PC-3 (cell line): ENCODE measurements at regions not wholly inside any gene's neighbourhood (a gene's known extent, or its start where the extent isn't known, plus 50 kb on each side); places are given as distances from the start of the nearest gene placed in this dataset.

Experiments used
- EZH2 ChIP-seq: fragments of 300-600 bp; sonication (generic); IDR thresholded peaks from one replicate; pipeline ENCODE4 v1.6.1; 2017; ENCODE audit warnings: antibody characterized with exemption, mild to moderate bottlenecking, low read length; ENCODE audit not compliant: unreplicated experiment
- EZH2phosphoT487 ChIP-seq: fragments of 300-600 bp; sonication (generic); IDR thresholded peaks from 2 replicates; pipeline ENCODE4 v1.6.1; 2018; ENCODE audit warnings: mild to moderate bottlenecking, antibody characterized with exemption, low read length, borderline replicate concordance
- TF ChIP-seq, protein P1 (sequence below): fragments of 300-600 bp; sonication (generic); conservative IDR thresholded peaks from 2 replicates; pipeline ENCODE4 v1.5.1; 2017; ENCODE audit warnings: antibody characterized with exemption, low read depth, mild to moderate bottlenecking, low read length

DNA sequence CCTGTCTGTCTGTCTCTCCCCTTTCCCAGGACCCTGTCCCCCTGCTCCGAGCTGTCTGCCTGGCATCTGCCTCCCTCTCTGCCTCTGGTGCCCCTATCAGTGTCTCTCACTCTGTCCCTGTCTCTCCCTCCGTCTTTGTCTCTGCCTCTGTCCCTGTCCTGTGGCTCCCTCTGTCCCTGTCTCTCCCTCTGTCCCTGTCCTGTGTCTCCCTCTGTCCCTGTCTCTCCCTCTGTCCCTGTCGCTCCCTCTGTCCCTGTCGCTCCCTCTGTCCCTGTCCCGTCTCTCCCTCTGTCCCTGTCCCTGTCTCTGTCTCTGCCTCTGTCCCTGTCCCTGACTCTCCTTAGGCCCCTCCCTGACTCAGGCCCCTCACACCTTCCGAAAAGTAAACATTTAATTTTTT, 75.0 kb upstream of the PAX2 start:
- TF ChIP-seq, protein P1, sequence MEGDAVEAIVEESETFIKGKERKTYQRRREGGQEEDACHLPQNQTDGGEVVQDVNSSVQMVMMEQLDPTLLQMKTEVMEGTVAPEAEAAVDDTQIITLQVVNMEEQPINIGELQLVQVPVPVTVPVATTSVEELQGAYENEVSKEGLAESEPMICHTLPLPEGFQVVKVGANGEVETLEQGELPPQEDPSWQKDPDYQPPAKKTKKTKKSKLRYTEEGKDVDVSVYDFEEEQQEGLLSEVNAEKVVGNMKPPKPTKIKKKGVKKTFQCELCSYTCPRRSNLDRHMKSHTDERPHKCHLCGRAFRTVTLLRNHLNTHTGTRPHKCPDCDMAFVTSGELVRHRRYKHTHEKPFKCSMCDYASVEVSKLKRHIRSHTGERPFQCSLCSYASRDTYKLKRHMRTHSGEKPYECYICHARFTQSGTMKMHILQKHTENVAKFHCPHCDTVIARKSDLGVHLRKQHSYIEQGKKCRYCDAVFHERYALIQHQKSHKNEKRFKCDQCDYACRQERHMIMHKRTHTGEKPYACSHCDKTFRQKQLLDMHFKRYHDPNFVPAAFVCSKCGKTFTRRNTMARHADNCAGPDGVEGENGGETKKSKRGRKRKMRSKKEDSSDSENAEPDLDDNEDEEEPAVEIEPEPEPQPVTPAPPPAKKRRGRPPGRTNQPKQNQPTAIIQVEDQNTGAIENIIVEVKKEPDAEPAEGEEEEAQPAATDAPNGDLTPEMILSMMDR, result no peak
- no peak for TF ChIP-seq EZH2
- no peak for TF ChIP-seq EZH2phosphoT487
